Lower leg skin (tissue), 4 donors: ENCODE measurements at regions not wholly inside any gene's neighbourhood (a gene's known extent, or its start where the extent isn't known, plus 50 kb on each side); places are given as distances from the start of the nearest gene placed in this dataset.
"Not testable (repeated sequence)": the region's sequence is repeated elsewhere in the genome, so short reads cannot be mapped to it uniquely, and the experiment has no call there.

Source experiments
- DNase-seq, 2 donors: peaks; one replicate each; pipeline ENCODE4 v3.0.0-alpha.2; 2019; ENCODE audit warnings: low spot score in 2 of 2
- H3K4me3 ChIP-seq: fragments of 200-600 bp; sonication (generic); 2 replicates; pipeline ENCODE4 v1.5.1; 2017; ENCODE audit warnings: mild to moderate bottlenecking, low read depth; ENCODE audit not compliant: poor library complexity, severe bottlenecking
- POLR2A ChIP-seq, 2 donors: fragments of 450-650 bp; IDR thresholded peaks; one replicate each; pipeline ENCODE4 v1.6.1; 2016 to 2017; ENCODE audit warnings: antibody characterized with exemption in 2 of 2, mild to moderate bottlenecking in 1 of 2, moderate library complexity in 1 of 2
- WGBS, 2 donors: methylation state at CpG; one replicate each; pipeline ENCODE4 v1.1.5; 2018; 5-methylcytosine and 5-hydroxymethylcytosine counted together
- intact Hi-C: fragments of 100-400 bp; cut with DNase I; formaldehyde crosslinking; loops from one replicate; pipeline ENCODE4 v1.15.0; 2023; ENCODE audit warnings: low total_unique reads
- TF ChIP-seq, protein P1 (sequence below), 3 donors: fragments of 450-650 bp; IDR thresholded peaks; one replicate each; pipeline ENCODE4 v1.5.1; 2016; ENCODE audit warnings: antibody characterized with exemption in 3 of 3, mild to moderate bottlenecking in 3 of 3, moderate library complexity in 2 of 3

DNA sequence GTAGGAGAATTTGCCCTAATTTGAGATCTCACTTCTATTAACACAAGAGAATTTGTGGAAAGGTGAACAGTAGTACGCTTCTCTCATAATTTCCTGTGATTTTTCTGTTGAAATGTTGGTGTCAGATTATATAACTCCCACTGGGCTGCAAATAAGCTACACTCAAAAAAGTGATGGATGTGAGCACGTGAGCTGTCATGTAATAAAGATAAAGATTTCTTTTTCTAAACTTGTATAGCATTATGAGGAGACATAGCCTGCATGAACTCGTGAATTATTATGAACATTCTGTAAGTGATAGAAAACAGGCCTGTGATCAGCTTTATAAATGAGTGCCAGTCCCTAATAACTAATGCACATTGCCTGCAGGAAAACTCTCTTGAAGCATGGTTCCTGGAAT is 356.6 kb upstream of the ACTRT1 start:
- no peak overlapping the region for H3K4me3 ChIP-seq
- intact Hi-C loops, result no loop called here
- 33 to 43% methylated on average over 3 of the region's 3 CpGs for WGBS, 2 donors
- no peak for DNase-seq
- no peak for TF ChIP-seq POLR2A (IDR thresholded peaks at IDR 0.05)
- TF ChIP-seq, protein P1, sequence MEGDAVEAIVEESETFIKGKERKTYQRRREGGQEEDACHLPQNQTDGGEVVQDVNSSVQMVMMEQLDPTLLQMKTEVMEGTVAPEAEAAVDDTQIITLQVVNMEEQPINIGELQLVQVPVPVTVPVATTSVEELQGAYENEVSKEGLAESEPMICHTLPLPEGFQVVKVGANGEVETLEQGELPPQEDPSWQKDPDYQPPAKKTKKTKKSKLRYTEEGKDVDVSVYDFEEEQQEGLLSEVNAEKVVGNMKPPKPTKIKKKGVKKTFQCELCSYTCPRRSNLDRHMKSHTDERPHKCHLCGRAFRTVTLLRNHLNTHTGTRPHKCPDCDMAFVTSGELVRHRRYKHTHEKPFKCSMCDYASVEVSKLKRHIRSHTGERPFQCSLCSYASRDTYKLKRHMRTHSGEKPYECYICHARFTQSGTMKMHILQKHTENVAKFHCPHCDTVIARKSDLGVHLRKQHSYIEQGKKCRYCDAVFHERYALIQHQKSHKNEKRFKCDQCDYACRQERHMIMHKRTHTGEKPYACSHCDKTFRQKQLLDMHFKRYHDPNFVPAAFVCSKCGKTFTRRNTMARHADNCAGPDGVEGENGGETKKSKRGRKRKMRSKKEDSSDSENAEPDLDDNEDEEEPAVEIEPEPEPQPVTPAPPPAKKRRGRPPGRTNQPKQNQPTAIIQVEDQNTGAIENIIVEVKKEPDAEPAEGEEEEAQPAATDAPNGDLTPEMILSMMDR (IDR thresholded peaks at IDR 0.05), result no peak

DNA sequence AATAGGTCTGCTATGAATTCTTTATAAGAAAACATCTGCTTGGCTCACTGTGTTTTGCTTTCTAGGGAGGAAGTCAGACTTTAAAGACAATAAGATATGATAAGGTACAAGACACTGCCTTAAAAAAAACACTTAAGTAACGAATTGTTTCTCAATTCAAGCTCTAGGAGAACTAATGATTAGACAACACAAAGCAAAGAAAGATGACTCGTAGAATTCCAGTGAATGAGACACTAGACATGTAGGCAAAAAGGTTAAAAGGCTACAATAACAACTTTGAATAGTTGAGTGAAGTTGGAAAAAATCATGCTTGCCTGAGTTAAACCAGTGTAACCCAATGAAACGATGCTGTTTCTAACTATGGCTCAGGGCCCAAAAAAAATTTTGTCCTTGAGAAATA is 344.4 kb upstream of the ACTRT1 start:
- 34 to 40% methylated on average over 3 of the region's 3 CpGs for WGBS, 2 donors
- H3K4me3 ChIP-seq, result no peak overlapping the region
- no peak for DNase-seq
- intact Hi-C loops, result no loop called here
- TF ChIP-seq, protein P1 (IDR thresholded peaks at IDR 0.05), result no peak
- no peak for TF ChIP-seq POLR2A (IDR thresholded peaks at IDR 0.05)

DNA sequence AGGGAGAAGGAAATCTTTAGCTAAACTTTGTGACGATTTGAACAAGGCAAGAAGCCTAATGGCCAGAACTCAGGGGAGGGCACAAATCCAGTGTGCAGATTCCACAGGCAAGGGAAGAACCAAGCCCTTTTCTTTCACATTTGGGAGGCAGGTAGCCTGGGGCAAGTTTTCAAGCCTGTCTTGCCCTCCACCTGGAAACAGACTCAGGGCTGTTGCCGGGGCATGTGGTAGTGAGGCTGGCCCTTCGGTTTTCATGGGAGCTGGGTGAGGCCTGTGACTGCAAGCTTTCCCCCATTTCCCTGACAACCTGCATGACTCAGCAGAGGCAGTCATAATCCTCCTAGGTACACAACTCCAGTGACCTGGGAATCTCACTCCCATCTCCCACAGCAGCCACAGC is 331.6 kb upstream of the ACTRT1 start:
- intact Hi-C loops, DNase-seq, H3K4me3 ChIP-seq: not testable (repeated sequence)
- whole genome bisulfite sequencing, 2 donors, result 39 to 42% methylated on average over 1 to 3 of the region's 3 CpGs

DNA sequence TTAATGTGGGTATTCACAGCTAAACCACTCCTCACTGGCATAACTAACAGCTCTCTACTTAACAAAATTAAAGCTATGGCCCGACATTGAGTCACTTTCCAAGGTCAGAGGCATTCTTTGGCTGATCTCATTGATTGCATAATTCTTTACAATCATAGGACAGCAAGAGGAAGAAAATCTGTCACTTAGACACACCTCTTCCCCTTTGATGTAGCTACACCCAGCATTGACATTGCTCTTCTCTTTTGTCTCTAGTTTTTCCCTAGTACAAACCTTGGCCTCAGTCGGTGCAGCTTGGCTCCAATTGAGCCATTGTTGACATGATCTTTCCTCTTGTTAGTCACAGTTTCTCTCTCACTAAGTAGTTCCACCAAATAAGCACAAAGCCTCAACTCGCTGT is 313.3 kb upstream of the ACTRT1 start:
- DNase-seq, result no peak
- WGBS, 2 donors, result 64 to 71% methylated on average over 3 of the region's 3 CpGs
- intact Hi-C loops, result no loop called here
- no peak for TF ChIP-seq POLR2A (IDR thresholded peaks at IDR 0.05)
- TF ChIP-seq, protein P1 (IDR thresholded peaks at IDR 0.05), result no peak
- H3K4me3 ChIP-seq, result no peak overlapping the region

DNA sequence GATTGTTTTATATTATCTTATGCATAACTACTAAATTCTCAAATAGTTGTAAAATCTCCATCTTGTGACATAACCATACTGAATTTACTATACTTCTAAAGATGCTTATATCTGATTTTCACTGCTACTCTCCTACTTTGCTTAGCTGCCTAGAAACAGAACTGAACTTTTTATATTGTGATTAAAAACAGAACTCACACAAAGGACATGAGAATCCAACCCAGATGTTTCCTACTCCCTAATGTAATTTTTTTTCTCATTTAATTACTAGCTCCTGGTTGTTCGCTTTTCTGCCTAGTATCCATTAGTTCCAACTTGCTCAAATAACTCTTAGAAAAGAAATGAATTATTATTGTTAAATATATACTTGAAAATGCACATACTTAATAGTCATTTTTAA is 283.5 kb upstream of the ACTRT1 start:
- 21 to 50% methylated on average over 1 of the region's 1 CpG for WGBS, 2 donors
- intact Hi-C loops, result no loop called here
- H3K4me3 ChIP-seq, result no peak overlapping the region
- no peak for DNase-seq
- TF ChIP-seq POLR2A (IDR thresholded peaks at IDR 0.05), result no peak
- TF ChIP-seq, protein P1 (IDR thresholded peaks at IDR 0.05), result no peak

DNA sequence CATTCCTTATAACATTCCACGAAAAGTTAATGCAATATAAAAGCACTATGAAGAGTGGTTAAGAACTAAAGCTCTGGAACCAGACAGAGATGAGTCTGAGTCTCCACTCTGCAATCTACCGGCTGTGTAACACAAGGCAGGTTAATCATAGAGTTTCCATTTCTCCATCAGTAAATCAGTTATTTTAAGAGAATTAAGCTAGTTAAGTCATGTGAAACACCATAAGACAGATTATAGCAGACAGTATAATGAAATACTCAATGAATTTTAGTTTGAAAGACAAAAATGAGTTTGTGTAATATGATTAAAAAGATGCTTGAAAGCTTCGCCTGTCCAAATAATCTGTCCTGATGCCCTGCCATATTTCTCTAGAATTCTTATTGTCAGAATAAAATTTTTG is 282.6 kb upstream of the ACTRT1 start:
- intact Hi-C loops, result no loop called here
- H3K4me3 ChIP-seq, result no peak overlapping the region
- TF ChIP-seq, protein P1 (IDR thresholded peaks at IDR 0.05), result no peak
- no peak for TF ChIP-seq POLR2A (IDR thresholded peaks at IDR 0.05)
- WGBS, 2 donors, result 81 to 91% methylated on average over 3 of the region's 3 CpGs
- no peak for DNase-seq
